Stomach (tissue), 4 donors: ENCODE measurements at regions not wholly inside any gene's neighbourhood (a gene's known extent, or its start where the extent isn't known, plus 50 kb on each side); places are given as distances from the start of the nearest gene placed in this dataset.

Source experiments
- CTCF ChIP-seq, 7 experiments: fragments of 450-650 bp in 4 of 7; fragments of 200-600 bp in 3 of 7; sonication (generic) in 3 of 7; IDR thresholded peaks; one replicate each; pipeline ENCODE4 v1.5.1; 2016 to 2019; ENCODE audit warnings: antibody characterized with exemption in 7 of 7, control low read depth in 2 of 7, mild to moderate bottlenecking in 1 of 7
- POLR2A ChIP-seq, 4 donors: fragments of 450-650 bp; IDR thresholded peaks; one replicate each; pipeline ENCODE4 v1.6.1; 2016; ENCODE audit warnings: antibody characterized with exemption in 4 of 4, control low read depth in 2 of 4, mild to moderate bottlenecking in 1 of 4, moderate library complexity in 1 of 4

- TF ChIP-seq POLR2A (IDR thresholded peaks at IDR 0.05) (no peak), CTCF (IDR thresholded peaks at IDR 0.05) (no peak)
Measured at GRCh38 chr5:6281818-6282217, 96.5 kb downstream of the MED10 start.
